ENCODE measurements at regions not wholly inside any gene's neighbourhood (a gene's known extent, or its start where the extent isn't known, plus 50 kb on each side); places are given as distances from the start of the nearest gene placed in this dataset.

GRCh38 chr3:88767746-88768145 is 339.7 kb upstream of the EPHA3 start:
- TF ChIP-seq CREB1 (IDR thresholded peaks at IDR 0.05; ENCODE audit: low read depth) (no peak), CEBPB (IDR thresholded peaks at IDR 0.05) (no peak), MAX (IDR thresholded peaks at IDR 0.05) (no peak), REST (IDR thresholded peaks at IDR 0.05; ENCODE audit: low read depth) (no peak), TCF12 (IDR thresholded peaks at IDR 0.05; ENCODE audit: low read depth) (no peak), TEAD4 (IDR thresholded peaks at IDR 0.05) (no peak), EGR1 (IDR thresholded peaks at IDR 0.05) (no peak), FOXM1 (IDR thresholded peaks at IDR 0.05; ENCODE audit: borderline replicate concordance, low read depth) (no peak), TAF1 (IDR thresholded peaks at IDR 0.05; ENCODE audit: low read depth) (no peak), ZBTB7A (IDR thresholded peaks at IDR 0.05; ENCODE audit: low read depth) (no peak), NFIC (IDR thresholded peaks at IDR 0.05) (no peak), EP300 (IDR thresholded peaks at IDR 0.05; ENCODE audit: borderline replicate concordance) (no peak), YY1 (IDR thresholded peaks at IDR 0.05; ENCODE audit: low read depth) (no peak), RAD21 (IDR thresholded peaks at IDR 0.05; ENCODE audit: low read depth) (no peak)
- TF ChIP-seq, protein P1, sequence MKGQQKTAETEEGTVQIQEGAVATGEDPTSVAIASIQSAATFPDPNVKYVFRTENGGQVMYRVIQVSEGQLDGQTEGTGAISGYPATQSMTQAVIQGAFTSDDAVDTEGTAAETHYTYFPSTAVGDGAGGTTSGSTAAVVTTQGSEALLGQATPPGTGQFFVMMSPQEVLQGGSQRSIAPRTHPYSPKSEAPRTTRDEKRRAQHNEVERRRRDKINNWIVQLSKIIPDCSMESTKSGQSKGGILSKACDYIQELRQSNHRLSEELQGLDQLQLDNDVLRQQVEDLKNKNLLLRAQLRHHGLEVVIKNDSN (IDR thresholded peaks at IDR 0.05), result no peak

GRCh38 chr3:88773766-88774165 is 333.7 kb upstream of the EPHA3 start:
- TF ChIP-seq ZBTB7A (IDR thresholded peaks at IDR 0.05; ENCODE audit: low read depth) (no peak), TCF12 (IDR thresholded peaks at IDR 0.05; ENCODE audit: low read depth) (no peak), TAF1 (IDR thresholded peaks at IDR 0.05; ENCODE audit: low read depth) (no peak), CREB1 (IDR thresholded peaks at IDR 0.05; ENCODE audit: low read depth) (no peak)

DNA sequence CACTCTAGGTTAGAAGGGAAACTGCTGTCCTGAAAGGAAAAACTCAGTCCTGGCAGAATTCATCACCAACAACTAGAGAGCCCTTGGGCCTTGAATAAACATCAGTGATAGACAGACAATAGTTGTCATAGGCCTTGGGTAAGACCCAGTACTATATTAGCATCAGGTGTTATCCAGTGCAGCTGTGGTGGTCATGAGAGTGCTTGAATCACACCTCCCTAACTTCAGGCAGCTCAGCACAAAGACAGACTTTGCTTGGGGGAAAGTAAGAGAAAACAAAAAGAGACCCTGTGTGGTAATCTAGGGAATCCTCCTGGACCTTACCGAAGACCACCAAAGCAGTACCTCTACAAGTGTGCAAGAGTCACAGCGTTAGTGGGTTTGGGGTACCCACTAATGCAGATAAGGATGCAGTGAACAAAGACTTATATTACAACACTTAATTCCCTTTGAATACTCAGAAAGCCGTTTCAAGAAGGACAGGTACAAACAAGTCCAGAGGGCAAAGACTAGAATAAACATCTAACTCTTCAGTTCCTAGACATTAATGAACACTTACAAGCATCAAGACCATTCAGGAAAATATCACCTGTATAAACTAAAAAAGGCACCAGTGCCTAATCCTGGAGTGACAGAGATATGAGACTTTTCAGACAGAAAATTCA is 332.3 kb upstream of the EPHA3 start:
- TF ChIP-seq YY1 (IDR thresholded peaks at IDR 0.05; ENCODE audit: low read depth) (no peak), ZBTB7A (IDR thresholded peaks at IDR 0.05; ENCODE audit: low read depth) (no peak), CEBPB (IDR thresholded peaks at IDR 0.05) (no peak), FOXM1 (IDR thresholded peaks at IDR 0.05; ENCODE audit: borderline replicate concordance, low read depth) (no peak)

GRCh38 chr3:88779482-88779881 is 327.9 kb upstream of the EPHA3 start:
- TF ChIP-seq ZBTB7A (IDR thresholded peaks at IDR 0.05; ENCODE audit: low read depth), result no peak

- no peak for TF ChIP-seq EGR1 (IDR thresholded peaks at IDR 0.05)
- TF ChIP-seq FOXM1 (IDR thresholded peaks at IDR 0.05; ENCODE audit: borderline replicate concordance, low read depth), result no peak
- TF ChIP-seq MAX (IDR thresholded peaks at IDR 0.05), result no peak
- TF ChIP-seq TAF1 (IDR thresholded peaks at IDR 0.05; ENCODE audit: low read depth), result no peak
- no peak for TF ChIP-seq TCF12 (IDR thresholded peaks at IDR 0.05; ENCODE audit: low read depth)
- no peak for TF ChIP-seq REST (IDR thresholded peaks at IDR 0.05; ENCODE audit: low read depth)
- TF ChIP-seq EP300 (IDR thresholded peaks at IDR 0.05; ENCODE audit: borderline replicate concordance), result no peak
- no peak for TF ChIP-seq ZBTB7A (IDR thresholded peaks at IDR 0.05; ENCODE audit: low read depth)
- TF ChIP-seq YY1 (IDR thresholded peaks at IDR 0.05; ENCODE audit: low read depth), result no peak
- TF ChIP-seq, protein P1 (IDR thresholded peaks at IDR 0.05), result no peak
- TF ChIP-seq TEAD4 (IDR thresholded peaks at IDR 0.05), result no peak
- no peak for TF ChIP-seq CEBPB (IDR thresholded peaks at IDR 0.05)
- TF ChIP-seq CREB1 (IDR thresholded peaks at IDR 0.05; ENCODE audit: low read depth), result no peak
- no peak for TF ChIP-seq NFIC (IDR thresholded peaks at IDR 0.05)
- TF ChIP-seq RAD21 (IDR thresholded peaks at IDR 0.05; ENCODE audit: low read depth), result no peak
Measured at GRCh38 chr3:88784925-88785324, 322.5 kb upstream of the EPHA3 start.

DNA sequence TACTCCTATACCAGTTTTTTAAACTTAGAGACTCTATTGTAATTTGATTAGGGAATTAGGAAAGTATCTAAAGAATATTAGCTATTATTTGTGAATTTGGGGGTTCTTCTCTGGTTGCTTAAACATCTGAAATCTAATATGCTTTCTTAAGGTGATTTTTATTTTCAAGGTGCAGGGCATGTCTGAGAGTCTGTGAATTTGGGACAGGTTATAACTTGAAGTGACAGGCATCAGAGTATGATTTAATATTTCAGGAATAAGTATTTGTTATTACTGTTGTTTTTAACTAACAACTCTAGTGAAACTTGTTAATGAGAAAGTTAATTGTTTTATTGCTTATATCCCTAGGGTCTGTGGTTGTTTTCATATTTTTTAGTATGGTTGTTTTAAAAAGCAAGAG is 321.6 kb upstream of the EPHA3 start:
- no peak for TF ChIP-seq NFIC (IDR thresholded peaks at IDR 0.05)
- TF ChIP-seq CEBPB (IDR thresholded peaks at IDR 0.05), result no peak
- TF ChIP-seq MAX (IDR thresholded peaks at IDR 0.05), result no peak
- TF ChIP-seq ZBTB7A (IDR thresholded peaks at IDR 0.05; ENCODE audit: low read depth), result no peak
- TF ChIP-seq TCF12 (IDR thresholded peaks at IDR 0.05; ENCODE audit: low read depth), result no peak
- TF ChIP-seq REST (IDR thresholded peaks at IDR 0.05; ENCODE audit: low read depth), result no peak
- TF ChIP-seq, protein P1 (IDR thresholded peaks at IDR 0.05), result no peak
- TF ChIP-seq EGR1 (IDR thresholded peaks at IDR 0.05), result no peak
- no peak for TF ChIP-seq EP300 (IDR thresholded peaks at IDR 0.05; ENCODE audit: borderline replicate concordance)
- no peak for TF ChIP-seq FOXM1 (IDR thresholded peaks at IDR 0.05; ENCODE audit: borderline replicate concordance, low read depth)
- no peak for TF ChIP-seq TEAD4 (IDR thresholded peaks at IDR 0.05)
